ENCODE measurements at regions not wholly inside any gene's neighbourhood (a gene's known extent, or its start where the extent isn't known, plus 50 kb on each side); places are given as distances from the start of the nearest gene placed in this dataset.

DNA sequence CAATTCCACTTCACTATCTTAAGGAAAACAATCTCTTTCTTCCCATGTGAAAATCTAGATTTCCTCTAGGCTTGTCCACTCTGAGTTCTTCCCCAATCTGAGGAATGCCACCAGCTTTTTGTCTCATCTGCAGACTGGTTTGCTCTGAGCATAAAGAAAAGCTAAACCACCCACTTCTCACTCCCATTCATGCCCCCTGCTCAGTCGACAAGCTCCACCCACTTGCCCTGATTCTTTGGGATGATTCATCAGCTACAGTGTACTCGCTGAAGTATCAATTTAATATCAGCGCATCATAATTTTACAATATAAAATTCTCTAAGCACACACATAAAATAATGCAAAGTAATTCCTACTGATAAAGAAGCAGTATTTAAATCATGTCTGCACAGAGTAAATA, 209.1 kb downstream of the GRIN2B start:
- H3K27me3 Mint-ChIP-seq = peaks cover 0 to 15% of the 10 kb centered on the region in 2 donors
- peaks cover 8% of the 10 kb centered on the region for H3K9me3 Mint-ChIP-seq
- H3K27ac Mint-ChIP-seq = no peak overlapping the region
- H3K4me3 Mint-ChIP-seq = no peak overlapping the region
- DNase-seq (ENCODE audit: low spot score) (no peak), ATAC-seq (no peak)
- no peaks in the 10 kb centered on the region for H3K4me1 Mint-ChIP-seq (ENCODE audit: low read depth in 2 of 2)
- no peaks in the 10 kb centered on the region for H3K36me3 Mint-ChIP-seq

DNA sequence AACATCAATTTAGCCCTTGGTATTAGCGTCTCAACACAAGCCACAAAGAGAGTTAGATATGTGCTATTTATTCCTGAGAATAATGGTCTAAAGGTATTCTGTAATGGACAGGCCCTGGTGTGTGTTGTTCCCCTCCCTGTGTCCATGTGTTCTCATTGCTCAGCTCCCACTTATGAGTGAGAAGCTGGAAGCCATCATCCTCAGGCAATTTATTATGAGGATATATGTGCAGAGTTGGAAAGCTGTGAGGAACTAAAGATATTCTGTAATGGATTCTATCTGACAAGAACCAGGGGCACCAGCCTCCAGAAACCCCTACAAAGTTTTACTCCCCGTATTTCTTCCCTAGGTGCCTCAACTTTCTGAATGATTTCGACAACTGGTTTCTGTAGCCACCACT, 210.8 kb downstream of the GRIN2B start:
- DNase-seq (ENCODE audit: low spot score) (no peak), ATAC-seq (no peak)
- Mint-ChIP-seq H3K27ac (no peak overlapping the region), H3K27me3 (peaks cover 0 to 5% of the 10 kb centered on the region in 2 donors), H3K4me1 (ENCODE audit: low read depth in 2 of 2) (no peaks in the 10 kb centered on the region), H3K4me3 (no peak overlapping the region), H3K36me3 (no peaks in the 10 kb centered on the region), H3K9me3 (peaks cover 4% of the 10 kb centered on the region)

DNA sequence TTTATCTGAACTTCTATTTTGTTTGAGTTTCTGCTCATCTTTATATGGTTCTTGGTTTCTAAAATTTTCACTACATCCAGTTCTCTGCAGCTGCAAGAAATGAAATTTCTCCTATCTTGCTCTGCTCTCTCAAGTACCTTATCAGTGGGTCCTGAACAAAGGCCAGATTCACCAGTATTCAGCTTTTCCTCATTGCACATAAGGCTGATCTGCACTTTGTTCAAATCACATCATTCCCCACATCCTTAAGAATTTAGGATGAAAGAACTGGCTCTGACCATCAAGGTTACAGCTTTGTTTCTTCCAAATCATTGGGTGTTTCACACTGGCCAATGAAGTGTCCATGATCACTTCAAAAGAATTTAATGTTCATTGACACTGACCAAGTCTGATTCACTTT, 211.4 kb downstream of the GRIN2B start:
- peaks cover 0 to 4% of the 10 kb centered on the region in 2 donors for H3K27me3 Mint-ChIP-seq
- H3K4me1 Mint-ChIP-seq (ENCODE audit: low read depth in 2 of 2) = no peaks in the 10 kb centered on the region
- no peak overlapping the region for H3K27ac Mint-ChIP-seq
- H3K4me3 Mint-ChIP-seq = no peak overlapping the region
- ATAC-seq = no peak
- no peak for DNase-seq (ENCODE audit: low spot score)
- H3K36me3 Mint-ChIP-seq = no peaks in the 10 kb centered on the region
- H3K9me3 Mint-ChIP-seq = peaks cover 4% of the 10 kb centered on the region

DNA sequence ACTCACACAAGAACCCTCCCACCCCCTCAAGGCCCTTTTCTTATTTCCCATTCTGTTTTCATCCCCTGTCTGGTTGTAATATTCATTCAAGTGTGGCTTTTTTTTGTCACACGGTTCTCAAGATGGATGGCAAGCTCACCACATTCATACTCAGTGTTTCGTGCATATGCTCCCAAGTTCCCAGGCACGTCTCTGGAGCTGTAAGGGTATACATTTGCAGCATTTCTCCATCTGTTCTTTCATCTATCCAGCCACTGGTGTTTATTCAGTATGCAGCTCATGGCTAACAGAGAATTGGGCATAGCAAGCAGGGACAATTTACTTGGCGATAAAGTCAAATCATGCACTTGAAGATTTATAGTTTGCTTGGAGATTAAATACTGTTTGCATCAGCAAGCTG, 212.1 kb downstream of the GRIN2B start:
- H3K4me1 Mint-ChIP-seq (ENCODE audit: low read depth in 2 of 2) = no peaks in the 10 kb centered on the region
- H3K27me3 Mint-ChIP-seq = peaks cover 0 to 6% of the 10 kb centered on the region in 2 donors
- H3K27ac Mint-ChIP-seq = no peak overlapping the region
- no peak for DNase-seq (ENCODE audit: low spot score)
- peaks cover 4% of the 10 kb centered on the region for H3K9me3 Mint-ChIP-seq
- no peaks in the 10 kb centered on the region for H3K36me3 Mint-ChIP-seq
- no peak overlapping the region for H3K4me3 Mint-ChIP-seq
- no peak for ATAC-seq

DNA sequence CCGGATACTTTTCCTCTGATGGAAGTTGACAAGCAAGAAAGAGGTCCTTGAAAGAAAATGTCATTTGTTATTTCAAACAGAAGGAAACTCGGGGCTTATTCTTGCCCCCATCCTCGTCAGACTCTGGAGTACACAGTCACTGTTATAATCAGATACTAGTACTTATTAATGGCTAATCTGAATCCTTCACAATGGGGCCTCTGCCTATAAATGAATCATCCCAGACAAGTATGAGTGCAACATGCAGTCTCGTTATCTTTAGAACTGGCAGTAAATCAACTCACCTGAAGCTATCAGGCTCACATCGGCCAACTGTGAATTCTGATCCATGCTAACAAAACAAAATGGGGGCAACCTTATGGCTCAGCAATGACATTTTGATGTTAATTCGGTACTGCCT, 216.7 kb downstream of the GRIN2B start:
- no peak overlapping the region for H3K27ac Mint-ChIP-seq
- ATAC-seq = no peak

DNA sequence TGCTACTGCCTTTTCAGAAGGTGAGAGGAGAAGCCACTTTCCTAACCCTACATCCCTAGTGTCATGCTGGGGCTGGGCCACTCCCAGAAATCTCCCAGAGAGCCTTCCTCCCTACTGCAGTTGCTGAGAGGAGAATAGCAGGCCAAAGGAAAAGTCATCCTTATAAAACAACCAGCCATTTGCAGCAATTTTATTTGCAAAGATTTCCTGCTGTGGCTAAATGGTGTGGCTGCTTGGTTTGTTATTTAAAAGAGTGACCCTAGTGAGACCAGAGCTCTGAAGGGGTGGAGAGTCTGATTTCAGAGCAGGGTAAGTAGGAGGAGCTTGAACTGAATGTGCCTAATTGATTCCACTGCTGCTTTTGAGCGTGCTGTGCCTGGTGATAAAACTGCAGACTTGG, 232.0 kb downstream of the GRIN2B start:
- H3K4me1 Mint-ChIP-seq (ENCODE audit: low read depth in 2 of 2) = no peaks in the 10 kb centered on the region
- H3K4me3 Mint-ChIP-seq = no peak overlapping the region
- no peak overlapping the region for H3K27ac Mint-ChIP-seq
- no peak for ATAC-seq
- H3K27me3 Mint-ChIP-seq = peaks cover 10 to 37% of the 10 kb centered on the region in 2 donors
- no peak for DNase-seq (ENCODE audit: low spot score)
- peaks cover 7% of the 10 kb centered on the region for H3K9me3 Mint-ChIP-seq
- H3K36me3 Mint-ChIP-seq = no peaks in the 10 kb centered on the region

More for the DNA sequence above, 216.7 kb downstream of the GRIN2B start:
- H3K4me1 Mint-ChIP-seq (ENCODE audit: low read depth in 2 of 2) = no peaks in the 10 kb centered on the region
- no peak overlapping the region for H3K4me3 Mint-ChIP-seq
- H3K27me3 Mint-ChIP-seq = peaks cover 0 to 28% of the 10 kb centered on the region in 2 donors
- no peaks in the 10 kb centered on the region for H3K36me3 Mint-ChIP-seq
- DNase-seq (ENCODE audit: low spot score) = no peak
- peaks cover 4% of the 10 kb centered on the region for H3K9me3 Mint-ChIP-seq

DNA sequence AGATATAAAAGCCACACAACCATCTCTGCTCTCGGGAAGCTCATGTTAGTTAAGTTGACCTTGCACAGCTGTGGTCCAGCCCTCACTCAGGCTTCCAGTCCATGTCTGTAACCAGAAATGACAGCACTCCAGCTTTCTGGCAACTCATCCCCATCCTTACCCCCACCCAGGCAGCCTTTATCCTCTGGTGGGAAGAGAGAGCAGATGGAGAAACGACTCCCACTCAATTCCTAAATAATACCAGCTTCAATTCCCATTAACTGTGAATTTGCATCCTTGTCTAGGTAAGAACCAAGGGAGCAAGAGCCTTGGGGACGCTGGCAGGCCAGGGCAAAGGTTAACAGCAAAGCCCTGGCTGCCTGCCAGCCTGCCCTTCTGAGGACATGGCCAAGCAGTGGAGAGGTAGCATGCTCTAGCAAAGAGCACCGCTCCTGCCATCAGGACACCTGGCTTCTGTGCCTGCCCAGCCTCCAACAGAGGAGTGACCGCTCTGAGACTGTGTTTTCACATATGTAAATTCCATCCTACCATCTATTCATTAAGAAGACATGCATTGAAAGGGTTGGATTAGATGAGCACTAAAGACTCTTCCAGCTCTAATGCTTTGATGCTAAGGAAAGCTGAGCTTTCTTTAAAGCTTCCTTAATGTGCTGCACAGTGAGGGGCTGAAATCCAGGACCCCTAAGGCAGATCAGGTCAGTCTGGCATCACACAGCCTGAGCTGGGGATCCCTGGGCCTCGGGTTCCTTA, 236.1 kb downstream of the GRIN2B start:
- Mint-ChIP-seq H3K4me1 (ENCODE audit: low read depth in 2 of 2) (no peaks in the 10 kb centered on the region), H3K36me3 (no peaks in the 10 kb centered on the region), H3K27me3 (peaks cover 13 to 39% of the 10 kb centered on the region in 2 donors), H3K4me3 (no peak overlapping the region), H3K27ac (no peak overlapping the region), H3K9me3 (no peaks in the 10 kb centered on the region)
- DNase-seq (ENCODE audit: low spot score) = no peak
- no peak for ATAC-seq

DNA sequence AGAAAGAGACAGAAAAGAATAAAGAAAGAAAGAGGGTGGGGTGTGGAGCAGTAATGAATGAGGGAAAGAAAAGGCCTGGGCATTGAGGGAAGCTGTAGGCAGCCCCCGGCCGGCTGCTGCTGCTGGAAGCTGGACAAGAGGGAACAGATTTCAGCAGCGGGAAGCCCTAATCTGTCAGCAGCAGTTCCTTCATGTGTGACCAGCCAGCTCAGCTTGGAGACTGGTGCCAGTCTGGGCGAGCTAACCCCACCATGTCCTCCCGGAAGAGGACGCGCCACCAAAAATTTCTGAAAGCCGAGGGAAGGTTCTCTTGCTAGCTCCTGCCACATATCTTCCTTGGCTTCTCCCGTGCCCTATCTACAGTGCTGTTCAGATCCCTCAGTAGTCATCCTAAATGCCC, 236.8 kb downstream of the GRIN2B start:
- Mint-ChIP-seq H3K27ac (no peak overlapping the region), H3K4me3 (no peak overlapping the region), H3K36me3 (no peaks in the 10 kb centered on the region), H3K9me3 (no peaks in the 10 kb centered on the region), H3K4me1 (ENCODE audit: low read depth in 2 of 2) (no peaks in the 10 kb centered on the region), H3K27me3 (peaks cover 10 to 31% of the 10 kb centered on the region in 2 donors)
- no peak for DNase-seq (ENCODE audit: low spot score)
- ATAC-seq = no peak

DNA sequence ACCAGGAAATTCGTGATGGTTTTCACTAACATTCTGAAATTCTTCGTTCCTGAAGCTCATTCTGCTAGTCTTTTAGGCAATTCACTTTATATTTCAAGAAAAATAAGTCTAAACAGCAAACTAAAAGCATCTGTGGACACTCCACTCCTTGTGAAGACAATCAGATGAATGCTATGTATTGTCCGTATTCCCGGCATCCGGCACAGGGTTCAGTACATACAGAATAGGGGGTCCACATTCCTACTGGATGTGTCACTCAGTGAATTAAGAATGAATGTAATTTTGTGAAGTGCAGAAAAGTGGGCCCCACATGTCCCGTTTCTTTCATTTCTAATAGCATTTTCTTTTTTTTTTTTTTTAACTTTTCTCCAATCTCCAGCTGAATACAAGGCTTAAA, 241.3 kb downstream of the GRIN2B start:
- H3K36me3 Mint-ChIP-seq = no peaks in the 10 kb centered on the region
- H3K9me3 Mint-ChIP-seq = no peaks in the 10 kb centered on the region
- H3K27me3 Mint-ChIP-seq = peaks cover 6 to 19% of the 10 kb centered on the region in 2 donors
- ATAC-seq (no peak), DNase-seq (ENCODE audit: low spot score) (no peak)
- H3K4me1 Mint-ChIP-seq (ENCODE audit: low read depth in 2 of 2) = no peaks in the 10 kb centered on the region
- H3K27ac Mint-ChIP-seq = no peak overlapping the region
- H3K4me3 Mint-ChIP-seq = no peak overlapping the region

DNA sequence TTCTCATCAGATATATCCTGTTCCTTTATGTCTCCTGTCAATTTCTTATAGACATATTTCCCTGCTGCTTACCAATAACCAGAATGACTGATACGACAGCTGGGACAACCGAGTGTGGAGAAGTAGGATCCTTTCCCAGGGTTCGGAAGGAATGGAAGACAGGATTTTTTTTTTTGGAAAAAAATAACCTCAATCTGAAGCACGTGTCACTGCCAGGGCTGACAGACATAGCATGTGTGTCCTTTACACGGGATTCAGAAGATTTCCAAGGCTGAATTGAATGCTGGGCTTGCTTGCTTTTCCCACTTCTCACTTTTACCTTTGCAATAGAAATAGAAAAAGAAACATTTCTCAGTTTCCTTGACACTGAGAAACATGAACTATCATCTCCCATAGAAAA, 245.7 kb downstream of the GRIN2B start:
- DNase-seq (ENCODE audit: low spot score) (no peak), ATAC-seq (no peak)
- no peaks in the 10 kb centered on the region for H3K36me3 Mint-ChIP-seq
- no peak overlapping the region for H3K27ac Mint-ChIP-seq
- peaks cover 3 to 5% of the 10 kb centered on the region in 2 donors for H3K27me3 Mint-ChIP-seq
- no peaks in the 10 kb centered on the region for H3K4me1 Mint-ChIP-seq (ENCODE audit: low read depth in 2 of 2)
- no peaks in the 10 kb centered on the region for H3K9me3 Mint-ChIP-seq
- H3K4me3 Mint-ChIP-seq = no peak overlapping the region

DNA sequence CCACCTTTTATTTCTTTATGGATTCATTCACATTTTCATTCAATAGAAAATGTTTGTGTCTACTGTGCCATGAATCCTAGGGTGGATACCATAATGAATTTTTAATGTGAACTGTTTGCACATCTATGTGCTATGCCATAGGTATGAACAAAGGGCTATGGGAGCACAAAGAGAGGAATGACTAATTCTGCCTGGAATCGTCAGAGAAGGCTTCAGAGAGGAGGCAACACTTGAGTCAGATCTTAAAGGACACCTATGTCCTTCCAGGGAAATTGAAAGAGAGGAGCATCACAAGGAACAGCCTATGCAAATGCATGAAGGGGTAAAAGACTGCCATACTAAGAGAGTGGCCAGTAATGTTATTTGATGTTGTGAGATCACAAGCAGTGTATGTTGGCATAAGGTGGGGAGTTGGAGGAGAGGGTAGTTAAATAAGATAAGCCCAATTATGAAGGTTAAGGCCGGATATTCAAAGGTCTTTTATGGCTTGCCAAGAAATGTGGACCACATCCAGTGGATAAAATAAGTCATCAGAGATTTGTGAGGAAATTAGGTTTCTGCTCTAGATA, 246.7 kb downstream of the GRIN2B start:
- no peaks in the 10 kb centered on the region for H3K4me1 Mint-ChIP-seq (ENCODE audit: low read depth in 2 of 2)
- H3K36me3 Mint-ChIP-seq = no peaks in the 10 kb centered on the region
- H3K9me3 Mint-ChIP-seq = no peaks in the 10 kb centered on the region
- DNase-seq (ENCODE audit: low spot score) = no peak
- no peak overlapping the region for H3K27ac Mint-ChIP-seq
- no peak for ATAC-seq
- H3K4me3 Mint-ChIP-seq = no peak overlapping the region
- no peaks in the 10 kb centered on the region for H3K27me3 Mint-ChIP-seq

DNA sequence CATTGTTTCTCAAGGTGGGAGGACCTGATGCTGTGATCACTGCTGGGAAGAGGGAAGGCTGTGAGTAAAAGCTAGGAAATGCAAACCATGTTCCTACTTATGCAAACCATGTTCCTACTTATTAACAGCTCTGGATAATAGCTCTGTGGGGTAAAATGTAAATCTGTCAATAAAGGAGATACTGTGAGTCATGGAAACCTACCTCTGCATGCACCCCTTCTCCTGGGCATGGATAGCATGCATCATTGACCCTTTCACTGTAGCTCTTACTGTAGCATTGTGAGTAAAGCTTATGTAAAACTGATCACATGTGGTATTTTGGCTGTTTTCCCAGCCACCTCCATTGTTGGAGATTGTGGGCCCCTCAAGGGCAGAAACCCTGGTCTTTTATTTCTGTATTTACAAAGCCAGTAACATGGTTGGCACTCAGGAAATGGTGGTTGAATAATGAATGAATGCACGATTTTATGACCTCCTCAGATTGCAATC, 253.7 kb downstream of the GRIN2B start:
- Mint-ChIP-seq H3K36me3 (no peaks in the 10 kb centered on the region), H3K27ac (no peak overlapping the region), H3K4me1 (ENCODE audit: low read depth in 2 of 2) (no peaks in the 10 kb centered on the region), H3K9me3 (no peaks in the 10 kb centered on the region), H3K27me3 (peaks cover 2 to 14% of the 10 kb centered on the region in 2 donors), H3K4me3 (no peak overlapping the region)
- ATAC-seq (no peak), DNase-seq (ENCODE audit: low spot score) (no peak)

DNA sequence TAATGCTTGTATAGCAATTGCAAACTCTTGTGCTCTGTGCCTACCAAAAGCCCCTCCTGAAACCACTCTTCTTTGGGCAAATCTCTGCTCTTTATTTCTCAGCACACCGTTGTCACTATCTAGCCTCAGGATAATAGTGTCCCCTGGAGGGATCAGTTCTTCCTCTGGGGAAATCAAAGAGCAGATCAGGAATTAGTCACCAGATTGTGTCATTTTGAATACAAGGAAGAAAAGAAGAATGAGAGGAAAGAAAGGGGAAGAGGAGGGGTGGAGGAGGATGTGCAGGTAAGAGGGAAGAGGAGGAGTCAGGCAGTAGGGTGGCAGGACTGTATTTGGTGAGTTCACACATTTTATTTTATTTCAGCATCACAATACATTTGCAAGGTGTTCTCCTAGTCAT, 256.4 kb downstream of the GRIN2B start:
- Mint-ChIP-seq H3K27me3 (peaks cover 2 to 14% of the 10 kb centered on the region in 2 donors), H3K4me3 (no peak overlapping the region), H3K4me1 (ENCODE audit: low read depth in 2 of 2) (no peaks in the 10 kb centered on the region), H3K9me3 (peaks cover 4% of the 10 kb centered on the region), H3K36me3 (no peaks in the 10 kb centered on the region), H3K27ac (no peak overlapping the region)
- ATAC-seq (no peak), DNase-seq (ENCODE audit: low spot score) (no peak)

DNA sequence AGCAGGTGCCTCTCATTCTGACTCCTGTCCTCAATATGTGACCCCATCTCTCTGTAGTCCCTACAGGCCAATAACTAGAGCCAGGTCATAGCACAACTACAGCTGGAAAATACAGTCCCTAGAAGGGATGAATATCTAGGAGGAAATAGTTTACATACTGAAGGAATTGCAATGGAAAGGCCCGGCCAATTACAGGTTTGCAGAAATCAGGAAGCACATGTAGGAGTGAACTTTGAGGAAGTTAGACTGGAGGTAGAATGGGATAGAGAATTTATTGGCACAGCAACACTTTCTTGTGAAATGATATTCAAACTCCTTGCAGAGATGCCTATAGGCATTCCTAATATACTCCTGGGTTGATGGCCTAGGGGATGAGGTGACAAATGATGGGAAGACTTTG, 257.3 kb downstream of the GRIN2B start:
- Mint-ChIP-seq H3K4me1 (ENCODE audit: low read depth in 2 of 2) (no peaks in the 10 kb centered on the region), H3K36me3 (no peaks in the 10 kb centered on the region), H3K4me3 (no peak overlapping the region), H3K27ac (no peak overlapping the region), H3K9me3 (peaks cover 4% of the 10 kb centered on the region), H3K27me3 (peaks cover 2 to 16% of the 10 kb centered on the region in 2 donors)
- DNase-seq (ENCODE audit: low spot score) (no peak), ATAC-seq (no peak)
